OCI-LY3 (cell line): ENCODE measurements at regions not wholly inside any gene's neighbourhood (a gene's known extent, or its start where the extent isn't known, plus 50 kb on each side); places are given as distances from the start of the nearest gene placed in this dataset.

Experiments
- EZH2phosphoT487 ChIP-seq: fragments of 200-600 bp; shearing (Covaris generic); IDR thresholded peaks from 2 replicates; pipeline ENCODE4 v1.6.1; 2018; ENCODE audit warnings: antibody characterized with exemption, mixed run types, low read depth
- TF ChIP-seq, protein P1 (sequence below): fragments of 200-600, 300-600 bp; sonication (generic); IDR thresholded peaks from 2 replicates; pipeline ENCODE4 v1.5.1; 2014; ENCODE audit warnings: antibody characterized with exemption, low read length, low read depth

DNA sequence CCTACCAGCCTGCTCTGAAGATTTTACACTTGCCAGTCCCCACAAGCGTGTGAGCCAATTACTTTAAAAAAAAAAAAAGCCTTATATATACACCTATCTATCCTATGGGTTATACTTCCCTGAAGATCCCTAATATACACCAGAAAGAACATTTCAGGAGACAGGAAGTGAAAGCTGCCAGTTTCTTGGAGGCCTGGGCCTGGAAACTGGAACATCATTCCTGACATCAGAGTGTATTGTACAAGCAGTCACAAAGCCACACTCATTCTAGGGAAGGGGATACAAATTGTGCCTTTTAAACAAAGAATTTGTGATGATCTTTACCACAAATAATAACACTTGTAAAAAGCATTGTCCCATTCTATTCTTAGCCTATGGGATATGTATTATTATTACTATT, 98.3 kb upstream of the FBN2 start:
- TF ChIP-seq, protein P1, sequence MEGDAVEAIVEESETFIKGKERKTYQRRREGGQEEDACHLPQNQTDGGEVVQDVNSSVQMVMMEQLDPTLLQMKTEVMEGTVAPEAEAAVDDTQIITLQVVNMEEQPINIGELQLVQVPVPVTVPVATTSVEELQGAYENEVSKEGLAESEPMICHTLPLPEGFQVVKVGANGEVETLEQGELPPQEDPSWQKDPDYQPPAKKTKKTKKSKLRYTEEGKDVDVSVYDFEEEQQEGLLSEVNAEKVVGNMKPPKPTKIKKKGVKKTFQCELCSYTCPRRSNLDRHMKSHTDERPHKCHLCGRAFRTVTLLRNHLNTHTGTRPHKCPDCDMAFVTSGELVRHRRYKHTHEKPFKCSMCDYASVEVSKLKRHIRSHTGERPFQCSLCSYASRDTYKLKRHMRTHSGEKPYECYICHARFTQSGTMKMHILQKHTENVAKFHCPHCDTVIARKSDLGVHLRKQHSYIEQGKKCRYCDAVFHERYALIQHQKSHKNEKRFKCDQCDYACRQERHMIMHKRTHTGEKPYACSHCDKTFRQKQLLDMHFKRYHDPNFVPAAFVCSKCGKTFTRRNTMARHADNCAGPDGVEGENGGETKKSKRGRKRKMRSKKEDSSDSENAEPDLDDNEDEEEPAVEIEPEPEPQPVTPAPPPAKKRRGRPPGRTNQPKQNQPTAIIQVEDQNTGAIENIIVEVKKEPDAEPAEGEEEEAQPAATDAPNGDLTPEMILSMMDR: no peak
- TF ChIP-seq EZH2phosphoT487: no peak
